ENCODE measurements at regions not wholly inside any gene's neighbourhood (a gene's known extent, or its start where the extent isn't known, plus 50 kb on each side); places are given as distances from the start of the nearest gene placed in this dataset.
"Not testable (repeated sequence)": the region's sequence is repeated elsewhere in the genome, so short reads cannot be mapped to it uniquely, and the experiment has no call there.

GRCh38 chr3:104887619-104888018, 479.1 kb upstream of the ALCAM start:
- DNase-seq (ENCODE audit: low read depth in 2 of 2), result no peak

GRCh38 chr3:104892044-104892443, 474.7 kb upstream of the ALCAM start:
- DNase-seq (ENCODE audit: low read depth in 2 of 2), result no peak

GRCh38 chr3:104896624-104897023, 470.1 kb upstream of the ALCAM start:
- no peak for DNase-seq (ENCODE audit: low read depth in 2 of 2)

GRCh38 chr3:104901396-104901795, 465.3 kb upstream of the ALCAM start:
- DNase-seq (ENCODE audit: low read depth in 2 of 2), result peak; percentile 50 to 74

GRCh38 chr3:104903064-104903463, 463.6 kb upstream of the ALCAM start:
- DNase-seq (ENCODE audit: low read depth in 2 of 2), result no peak

- no peak for DNase-seq (ENCODE audit: low read depth in 2 of 2)
Measured at GRCh38 chr3:104906001-104906639, 460.6 kb upstream of the ALCAM start.

GRCh38 chr3:104907507-104907906, 459.2 kb upstream of the ALCAM start:
- peak; percentile 84 to 86 for DNase-seq (ENCODE audit: low read depth in 2 of 2)

GRCh38 chr3:104908761-104909160, 457.9 kb upstream of the ALCAM start:
- peak in 1 of 2 donors; percentile 48 for DNase-seq (ENCODE audit: low read depth in 2 of 2)

GRCh38 chr3:104909198-104909597, 457.5 kb upstream of the ALCAM start:
- peak; percentile 42 to 86 for DNase-seq (ENCODE audit: low read depth in 2 of 2)

- peak in 1 of 2 donors; percentile 52 for DNase-seq (ENCODE audit: low read depth in 2 of 2)
Measured at GRCh38 chr3:104909721-104910120, 457.0 kb upstream of the ALCAM start.

- no peak for DNase-seq (ENCODE audit: low read depth in 2 of 2)
Measured at GRCh38 chr3:104911376-104911775, 455.3 kb upstream of the ALCAM start.

- no peak for DNase-seq (ENCODE audit: low read depth in 2 of 2)
Measured at GRCh38 chr3:104916971-104917370, 449.7 kb upstream of the ALCAM start.

GRCh38 chr3:104920512-104920911, 446.2 kb upstream of the ALCAM start:
- no peak for DNase-seq (ENCODE audit: low read depth in 2 of 2)

- no peak for DNase-seq (ENCODE audit: low read depth in 2 of 2)
Measured at GRCh38 chr3:104933972-104934371, 432.7 kb upstream of the ALCAM start.

- no peak for DNase-seq (ENCODE audit: low read depth in 2 of 2)
Measured at GRCh38 chr3:104935613-104936012, 431.1 kb upstream of the ALCAM start.

- DNase-seq (ENCODE audit: low read depth in 2 of 2), result peak in 1 of 2 donors; percentile 12
Measured at GRCh38 chr3:104939196-104939595, 427.5 kb upstream of the ALCAM start.

GRCh38 chr3:104941785-104942184, 424.9 kb upstream of the ALCAM start:
- DNase-seq (ENCODE audit: low read depth in 2 of 2), result no peak

GRCh38 chr3:104943974-104944373, 422.7 kb upstream of the ALCAM start:
- DNase-seq (ENCODE audit: low read depth in 2 of 2), result no peak

- no peak for DNase-seq (ENCODE audit: low read depth in 2 of 2)
Measured at GRCh38 chr3:104947943-104948342, 418.8 kb upstream of the ALCAM start.

- not testable (repeated sequence) for DNase-seq (ENCODE audit: low read depth in 2 of 2)
Measured at GRCh38 chr3:104949810-104950209, 416.9 kb upstream of the ALCAM start.

GRCh38 chr3:104951426-104951825, 415.3 kb upstream of the ALCAM start:
- DNase-seq (ENCODE audit: low read depth in 2 of 2), result no peak

- DNase-seq (ENCODE audit: low read depth in 2 of 2), result peak; percentile 6 to 71
Measured at GRCh38 chr3:104952146-104952972, 414.4 kb upstream of the ALCAM start.

Measured in dermis microvascular lymphatic vessel endothelial cell (primary cell).